ENCODE measurements at regions not wholly inside any gene's neighbourhood (a gene's known extent, or its start where the extent isn't known, plus 50 kb on each side); places are given as distances from the start of the nearest gene placed in this dataset.

DNA sequence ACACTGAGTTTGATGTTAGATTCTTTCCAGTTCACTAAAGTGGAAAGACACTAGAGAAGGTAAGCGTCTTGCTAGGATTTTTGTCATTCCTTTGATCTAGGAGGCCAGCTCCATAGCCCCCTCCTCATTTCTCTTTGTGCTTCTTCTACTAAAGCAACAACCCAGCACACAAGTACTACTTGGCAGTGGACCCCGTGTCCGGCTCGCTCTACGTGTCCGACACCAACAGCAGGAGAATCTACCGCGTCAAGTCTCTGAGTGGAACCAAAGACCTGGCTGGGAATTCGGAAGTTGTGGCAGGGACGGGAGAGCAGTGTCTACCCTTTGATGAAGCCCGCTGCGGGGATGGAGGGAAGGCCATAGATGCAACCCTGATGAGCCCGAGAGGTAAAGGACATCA lies 76.6 kb upstream of the WWC1 start:
- TF ChIP-seq CTCF (IDR thresholded peaks at IDR 0.05; ENCODE audit: poor library complexity, severe bottlenecking), result no peak
- TF ChIP-seq REST (IDR thresholded peaks at IDR 0.05; ENCODE audit: borderline replicate concordance), result no peak
- no peak for TF ChIP-seq EZH2 (IDR thresholded peaks at IDR 0.05; ENCODE audit: borderline replicate concordance, insufficient read depth, low read length, poor library complexity, severe bottlenecking)
- no peak for TF ChIP-seq EP300 (conservative IDR thresholded peaks at IDR 0.05; ENCODE audit: poor library complexity, severe bottlenecking)
- TF ChIP-seq TAF1 (IDR thresholded peaks at IDR 0.05; ENCODE audit: low read depth), result no peak
- TF ChIP-seq MXI1 (conservative IDR thresholded peaks at IDR 0.05; ENCODE audit: poor library complexity, severe bottlenecking), result no peak
- TF ChIP-seq SMC3 (conservative IDR thresholded peaks at IDR 0.05; ENCODE audit: poor library complexity), result no peak
